DOHH2 (cell line): ENCODE measurements at regions not wholly inside any gene's neighbourhood (a gene's known extent, or its start where the extent isn't known, plus 50 kb on each side); places are given as distances from the start of the nearest gene placed in this dataset.

Source experiments
- H3F3A ChIP-seq: fragments of 200-600 bp; sonication (generic), shearing (Covaris generic); 2 replicates; pipeline ENCODE4 v1.6.0; 2016; ENCODE audit warnings: antibody characterized with exemption, mild to moderate bottlenecking; ENCODE audit not compliant: control insufficient read depth, insufficient read depth
- H3K27ac ChIP-seq: fragments of 200-600 bp; sonication (generic); 2 replicates; pipeline ENCODE4 v1.5.1; 2014; ENCODE audit warnings: low read depth, mild to moderate bottlenecking, low read length, moderate library complexity
- H3K27me3 ChIP-seq: fragments of 200-600 bp; sonication (generic); 2 replicates; pipeline ENCODE4 v1.6.1; 2014; ENCODE audit warnings: mild to moderate bottlenecking, low read length, mixed read lengths; ENCODE audit not compliant: control insufficient read depth
- H3K36me3 ChIP-seq: fragments of 200-600 bp; sonication (generic); 2 replicates; pipeline ENCODE4 v1.6.1; 2014; ENCODE audit warnings: mild to moderate bottlenecking, low read length, moderate library complexity, mixed read lengths; ENCODE audit not compliant: control insufficient read depth
- H3K4me1 ChIP-seq: fragments of 200-600 bp; sonication (generic); 2 replicates; pipeline ENCODE4 v1.6.1; 2014; ENCODE audit warnings: mild to moderate bottlenecking, low read length, mixed read lengths; ENCODE audit not compliant: control insufficient read depth
- H3K4me2 ChIP-seq: fragments of 200-600 bp; sonication (generic); 2 replicates; pipeline ENCODE4 v1.6.0; 2014; ENCODE audit warnings: mild to moderate bottlenecking, low read length, moderate library complexity
- H3K4me3 ChIP-seq: fragments of 200-600 bp; sonication (generic); 2 replicates; pipeline ENCODE4 v1.5.1; 2014; ENCODE audit warnings: mild to moderate bottlenecking, low read length, mixed read lengths
- H3K79me2 ChIP-seq: fragments of 200-600 bp; sonication (generic); 2 replicates; pipeline ENCODE4 v1.6.1; 2014; ENCODE audit warnings: mild to moderate bottlenecking, low read length, mixed read lengths; ENCODE audit not compliant: control insufficient read depth
- H3K9me2 ChIP-seq: fragments of 200-600 bp; sonication (generic); replicated peaks from 2 replicates; pipeline ENCODE4 v1.6.1; 2014; ENCODE audit warnings: mild to moderate bottlenecking, low read length, mixed read lengths; ENCODE audit not compliant: control insufficient read depth
- H3K9me3 ChIP-seq: fragments of 200-600 bp; sonication (generic); 2 replicates; pipeline ENCODE4 v1.6.1; 2014; ENCODE audit warnings: antibody characterized with exemption, low read length, mixed read lengths; ENCODE audit not compliant: control insufficient read depth, insufficient read depth
- H4K20me1 ChIP-seq: fragments of 200-600 bp; sonication (generic); 2 replicates; pipeline ENCODE4 v1.6.0; 2014; ENCODE audit warnings: low read depth, mild to moderate bottlenecking, antibody characterized with exemption, low read length, moderate library complexity; ENCODE audit not compliant: control insufficient read depth, insufficient read depth
- CTCF ChIP-seq: fragments of 200-600 bp; sonication (generic); IDR thresholded peaks from one replicate; pipeline ENCODE4 v1.5.1; 2014; ENCODE audit warnings: antibody characterized with exemption, mild to moderate bottlenecking, low read depth, low read length; ENCODE audit not compliant: poor library complexity, severe bottlenecking
- EZH2phosphoT487 ChIP-seq: fragments of 200-600 bp; sonication (generic); IDR thresholded peaks from 2 replicates; pipeline ENCODE4 v1.6.1; 2017; ENCODE audit warnings: borderline replicate concordance, mild to moderate bottlenecking, antibody characterized with exemption, low read length, moderate library complexity, mixed read lengths

GRCh38 chr3:34237946-34238345, 439.5 kb downstream of the PDCD6IP start:
- TF ChIP-seq CTCF: no peak
- no peak for TF ChIP-seq EZH2phosphoT487
- Histone ChIP-seq H4K20me1 (no peaks in the 10 kb centered on the region), H3K79me2 (no peaks in the 10 kb centered on the region), H3K4me1 (no peaks in the 10 kb centered on the region), H3K9me2 (no peaks in the 10 kb centered on the region), H3K36me3 (no peaks in the 10 kb centered on the region), H3F3A (no peaks in the 10 kb centered on the region), H3K27me3 (no peaks in the 10 kb centered on the region), H3K4me2 (no peak overlapping the region), H3K4me3 (no peak overlapping the region), H3K27ac (no peak overlapping the region), H3K9me3 (no peaks in the 10 kb centered on the region)

GRCh38 chr3:34238407-34238806, 440.0 kb downstream of the PDCD6IP start:
- Histone ChIP-seq H3K27ac (no peak overlapping the region), H3K4me3 (no peak overlapping the region), H3F3A (no peaks in the 10 kb centered on the region), H3K4me2 (no peak overlapping the region), H3K4me1 (no peaks in the 10 kb centered on the region), H3K79me2 (no peaks in the 10 kb centered on the region), H3K27me3 (no peaks in the 10 kb centered on the region), H3K9me3 (no peaks in the 10 kb centered on the region), H4K20me1 (no peaks in the 10 kb centered on the region), H3K9me2 (no peaks in the 10 kb centered on the region), H3K36me3 (no peaks in the 10 kb centered on the region)
- TF ChIP-seq EZH2phosphoT487 (no peak), CTCF (no peak)

GRCh38 chr3:34239287-34239686, 440.9 kb downstream of the PDCD6IP start:
- no peak overlapping the region for H3K27ac ChIP-seq
- H3K9me2 ChIP-seq: no peaks in the 10 kb centered on the region
- TF ChIP-seq EZH2phosphoT487 (no peak), CTCF (no peak)
- H3K36me3 ChIP-seq: no peaks in the 10 kb centered on the region
- H3K4me3 ChIP-seq: no peak overlapping the region
- no peaks in the 10 kb centered on the region for H3K9me3 ChIP-seq
- H3K4me2 ChIP-seq: no peak overlapping the region
- no peaks in the 10 kb centered on the region for H3K79me2 ChIP-seq
- H3F3A ChIP-seq: no peaks in the 10 kb centered on the region
- H3K4me1 ChIP-seq: no peaks in the 10 kb centered on the region
- no peaks in the 10 kb centered on the region for H4K20me1 ChIP-seq
- H3K27me3 ChIP-seq: no peaks in the 10 kb centered on the region

GRCh38 chr3:34239875-34240274, 441.4 kb downstream of the PDCD6IP start:
- Histone ChIP-seq H3K9me2 (no peaks in the 10 kb centered on the region), H3K4me3 (no peak overlapping the region), H3K4me1 (no peaks in the 10 kb centered on the region), H3F3A (no peaks in the 10 kb centered on the region), H3K9me3 (no peaks in the 10 kb centered on the region), H3K27me3 (no peaks in the 10 kb centered on the region), H3K4me2 (no peak overlapping the region), H4K20me1 (no peaks in the 10 kb centered on the region), H3K36me3 (no peaks in the 10 kb centered on the region), H3K27ac (no peak overlapping the region), H3K79me2 (no peaks in the 10 kb centered on the region)
- no peak for TF ChIP-seq CTCF
- TF ChIP-seq EZH2phosphoT487: no peak
